ENCODE measurements at regions not wholly inside any gene's neighbourhood (a gene's known extent, or its start where the extent isn't known, plus 50 kb on each side); places are given as distances from the start of the nearest gene placed in this dataset.
A peak's percentile ranks its signal among the peaks of the same experiment; 100 is the strongest.

- no peak for DNase-seq (ENCODE audit: low read depth)
- no peak for TF ChIP-seq CTCF (conservative IDR thresholded peaks at IDR 0.05; ENCODE audit: low read depth, low read length)
- no peak overlapping the region for H3K4me3 ChIP-seq (ENCODE audit: low read length)
Measured at GRCh38 chr1:69491416-69491815, 76.3 kb upstream of the LRRC7 start.

- TF ChIP-seq CTCF (conservative IDR thresholded peaks at IDR 0.05; ENCODE audit: low read depth, low read length): no peak
- no peak overlapping the region for H3K4me3 ChIP-seq (ENCODE audit: low read length)
- DNase-seq (ENCODE audit: low read depth): peak; percentile 45
Measured at GRCh38 chr1:69492286-69492685, 75.4 kb upstream of the LRRC7 start.

GRCh38 chr1:69494221-69494620 lies 73.5 kb upstream of the LRRC7 start:
- H3K4me3 ChIP-seq (ENCODE audit: low read length): no peak overlapping the region
- no peak for TF ChIP-seq CTCF (conservative IDR thresholded peaks at IDR 0.05; ENCODE audit: low read depth, low read length)
- DNase-seq (ENCODE audit: low read depth): peak; percentile 25

GRCh38 chr1:69497441-69498221 lies 70.1 kb upstream of the LRRC7 start:
- TF ChIP-seq CTCF (conservative IDR thresholded peaks at IDR 0.05; ENCODE audit: low read depth, low read length): no peak
- H3K4me3 ChIP-seq (ENCODE audit: low read length): no peak overlapping the region
- DNase-seq (ENCODE audit: low read depth): no peak

DNA sequence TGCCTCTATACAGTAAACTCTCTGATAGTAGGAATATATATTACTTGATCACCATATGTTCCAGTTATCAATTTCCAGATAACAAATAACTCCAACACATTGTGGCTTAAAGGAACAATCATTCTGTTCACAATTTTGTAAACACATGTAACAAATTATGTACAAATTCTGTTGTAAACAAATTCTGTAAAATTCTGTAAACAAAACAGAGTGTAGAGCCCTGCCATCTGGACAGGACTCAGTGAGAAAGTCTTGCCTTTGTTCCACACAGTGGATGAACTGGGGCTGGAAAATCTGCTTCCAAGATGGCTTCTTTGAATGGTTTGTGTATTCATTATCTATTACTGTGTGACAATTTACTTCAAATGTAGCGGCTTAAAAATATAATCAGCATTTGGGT lies 69.0 kb upstream of the LRRC7 start:
- no peak for DNase-seq (ENCODE audit: low read depth)

GRCh38 chr1:69499203-69499803 lies 68.4 kb upstream of the LRRC7 start:
- no peak for DNase-seq (ENCODE audit: low read depth)
- no peak for TF ChIP-seq CTCF (conservative IDR thresholded peaks at IDR 0.05; ENCODE audit: low read depth, low read length)
- H3K4me3 ChIP-seq (ENCODE audit: low read length): no peak overlapping the region

More for the DNA sequence above, 69.0 kb upstream of the LRRC7 start:
- no peak overlapping the region for H3K4me3 ChIP-seq (ENCODE audit: low read length)
- TF ChIP-seq CTCF (conservative IDR thresholded peaks at IDR 0.05; ENCODE audit: low read depth, low read length): no peak

DNA sequence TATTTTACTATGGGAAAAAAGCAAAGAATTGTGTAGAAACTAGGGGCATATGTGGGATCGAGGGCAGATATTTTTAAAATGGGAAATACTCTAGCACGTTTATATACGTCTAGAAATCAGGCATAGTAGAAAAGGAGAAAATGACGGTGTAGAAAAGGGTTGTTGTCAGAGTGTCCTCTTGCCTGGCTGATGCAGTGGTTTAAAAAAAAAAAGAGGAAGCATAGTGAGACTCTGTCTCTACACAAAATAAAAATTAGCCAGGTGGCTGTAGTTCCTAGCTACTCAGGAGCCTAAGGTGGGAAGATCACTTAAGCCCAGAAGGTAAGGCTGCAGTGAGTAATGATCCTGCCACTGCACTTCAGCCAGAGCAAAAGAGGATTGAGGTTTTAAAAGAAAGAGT lies 64.7 kb upstream of the LRRC7 start:
- no peak for DNase-seq (ENCODE audit: low read depth)
- H3K4me3 ChIP-seq (ENCODE audit: low read length): no peak overlapping the region
- no peak for TF ChIP-seq CTCF (conservative IDR thresholded peaks at IDR 0.05; ENCODE audit: low read depth, low read length)

Measured in retinal pigment epithelial cell (primary cell).